ENCODE measurements at regions not wholly inside any gene's neighbourhood (a gene's known extent, or its start where the extent isn't known, plus 50 kb on each side); places are given as distances from the start of the nearest gene placed in this dataset.

- no peak for TF ChIP-seq CTCF (IDR thresholded peaks at IDR 0.05)
- no peak overlapping the region for H3K27ac ChIP-seq (ENCODE audit: low read depth in 1 of 2, low read length in 2 of 2)
- no peaks in the 10 kb centered on the region for H3K27me3 ChIP-seq (ENCODE audit: control insufficient read depth in 1 of 2, insufficient read depth in 2 of 2, low read length in 2 of 2)
- H3K4me3 ChIP-seq (ENCODE audit: low read length): no peak overlapping the region
- intact Hi-C loops (cut with DNase I, micrococcal nuclease): no loop called here
- peaks cover 7% of the 10 kb centered on the region for H3K9me3 Mint-ChIP-seq
- no peaks in the 10 kb centered on the region for H3K36me3 Mint-ChIP-seq (ENCODE audit: low read depth)
- H3K4me1 ChIP-seq (ENCODE audit: insufficient read depth, low read length): no peaks in the 10 kb centered on the region
- no peak overlapping the region for H3K27ac Mint-ChIP-seq
- no peaks in the 10 kb centered on the region for H3K27me3 Mint-ChIP-seq
- no peaks in the 10 kb centered on the region for H3K36me3 ChIP-seq (ENCODE audit: insufficient read depth, low read length)
- H3K4me3 Mint-ChIP-seq: no peak overlapping the region
- ATAC-seq (ENCODE audit: poor library complexity) (no peak), DNase-seq (no peak)
- ChIA-PET POLR2A (no interaction called here), CTCF (no interaction called here)
- H3K4me1 Mint-ChIP-seq (ENCODE audit: low read depth): no peaks in the 10 kb centered on the region
- H3K9me3 ChIP-seq (ENCODE audit: control insufficient read depth in 1 of 2, insufficient read depth in 1 of 2, low read length in 2 of 2): no peaks in the 10 kb centered on the region
These were observed 470.2 kb upstream of the BTBD3 start for GRCh38 chr20:11447371-11448100.

- POLR2A ChIA-PET: no interaction called here
- peaks cover 4% of the 10 kb centered on the region for H3K9me3 Mint-ChIP-seq
- peaks cover 0 to 3% of the 10 kb centered on the region in 2 experiments for H3K9me3 ChIP-seq (ENCODE audit: control insufficient read depth in 1 of 2, insufficient read depth in 1 of 2, low read length in 2 of 2)
- no peaks in the 10 kb centered on the region for H3K36me3 Mint-ChIP-seq (ENCODE audit: low read depth)
- H3K4me1 ChIP-seq (ENCODE audit: insufficient read depth, low read length): no peaks in the 10 kb centered on the region
- no peaks in the 10 kb centered on the region for H3K27me3 Mint-ChIP-seq
- H3K27ac Mint-ChIP-seq: no peak overlapping the region
- no peak for DNase-seq
- intact Hi-C loops (cut with DNase I, micrococcal nuclease): no loop called here
- H3K36me3 ChIP-seq (ENCODE audit: insufficient read depth, low read length): no peaks in the 10 kb centered on the region
- H3K27ac ChIP-seq (ENCODE audit: low read depth in 1 of 2, low read length in 2 of 2): no peak overlapping the region
- no peak overlapping the region for H3K4me3 Mint-ChIP-seq
- H3K4me1 Mint-ChIP-seq (ENCODE audit: low read depth): no peaks in the 10 kb centered on the region
- no peak for ATAC-seq (ENCODE audit: poor library complexity)
- H3K4me3 ChIP-seq (ENCODE audit: low read length): no peak overlapping the region
- H3K27me3 ChIP-seq (ENCODE audit: control insufficient read depth in 1 of 2, insufficient read depth in 2 of 2, low read length in 2 of 2): no peaks in the 10 kb centered on the region
- CTCF ChIA-PET: no interaction called here
- no peak for TF ChIP-seq CTCF (IDR thresholded peaks at IDR 0.05)
These were observed 469.1 kb upstream of the BTBD3 start for GRCh38 chr20:11448554-11448953.

GRCh38 chr20:11451793-11452291 is 465.9 kb upstream of the BTBD3 start:
- DNase-seq (no peak), ATAC-seq (ENCODE audit: poor library complexity) (no peak)
- peaks cover 0 to 3% of the 10 kb centered on the region in 2 experiments for H3K9me3 ChIP-seq (ENCODE audit: control insufficient read depth in 1 of 2, insufficient read depth in 1 of 2, low read length in 2 of 2)
- no peaks in the 10 kb centered on the region for H3K36me3 ChIP-seq (ENCODE audit: insufficient read depth, low read length)
- no peak for TF ChIP-seq CTCF (IDR thresholded peaks at IDR 0.05)
- Mint-ChIP-seq H3K27me3 (no peaks in the 10 kb centered on the region), H3K27ac (no peak overlapping the region), H3K4me1 (ENCODE audit: low read depth) (no peaks in the 10 kb centered on the region), H3K9me3 (peaks cover 4% of the 10 kb centered on the region), H3K4me3 (no peak overlapping the region), H3K36me3 (ENCODE audit: low read depth) (no peaks in the 10 kb centered on the region)
- ChIA-PET POLR2A (no interaction called here), CTCF (no interaction called here)
- no peak overlapping the region for H3K27ac ChIP-seq (ENCODE audit: low read depth in 1 of 2, low read length in 2 of 2)
- intact Hi-C loops (cut with DNase I, micrococcal nuclease): no loop called here
- no peaks in the 10 kb centered on the region for H3K4me1 ChIP-seq (ENCODE audit: insufficient read depth, low read length)
- no peak overlapping the region for H3K4me3 ChIP-seq (ENCODE audit: low read length)
- no peaks in the 10 kb centered on the region for H3K27me3 ChIP-seq (ENCODE audit: control insufficient read depth in 1 of 2, insufficient read depth in 2 of 2, low read length in 2 of 2)

Data from CD4-positive, alpha-beta T cell (primary cell).